ENCODE measurements at regions not wholly inside any gene's neighbourhood (a gene's known extent, or its start where the extent isn't known, plus 50 kb on each side); places are given as distances from the start of the nearest gene placed in this dataset.

DNA sequence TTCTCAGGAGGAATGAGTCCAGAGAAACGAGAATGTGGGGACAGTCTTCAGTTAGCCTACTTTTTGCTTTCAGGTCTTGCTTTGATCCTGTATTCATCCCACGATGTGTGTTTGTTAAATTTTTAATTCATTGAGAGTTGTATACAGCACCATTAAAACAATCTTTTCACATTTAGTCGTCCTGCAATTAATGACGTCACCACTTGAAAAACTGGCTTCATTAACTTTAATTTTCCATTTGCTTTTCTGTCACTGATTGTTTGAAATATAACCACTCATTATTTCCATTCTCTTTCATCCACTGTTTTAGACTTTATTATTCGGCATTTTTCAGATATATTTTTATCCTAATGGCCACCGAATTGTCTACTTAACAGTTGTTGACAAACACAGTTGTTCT is 146.9 kb downstream of the TFEC start:
- no peak for DNase-seq (ENCODE audit: low spot score)

DNA sequence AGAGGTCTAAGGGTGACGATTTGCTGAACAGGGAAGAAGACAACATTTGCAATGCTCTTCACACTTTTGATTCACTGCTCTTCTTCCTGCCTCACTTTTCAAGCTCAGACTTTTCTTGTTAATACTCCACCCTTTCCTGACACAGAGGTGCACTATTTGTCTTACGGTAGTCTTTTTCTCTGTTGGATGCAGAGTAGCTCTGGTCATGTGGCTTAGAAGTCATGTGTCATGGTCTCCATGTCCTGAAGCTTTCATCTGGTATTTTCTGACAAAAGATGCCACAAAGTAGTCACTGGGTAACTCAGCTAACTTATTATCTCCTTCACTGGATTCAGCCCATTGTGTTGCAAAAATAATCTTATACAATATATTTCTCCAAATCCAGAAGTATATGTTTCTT is 149.1 kb downstream of the TFEC start:
- no peak for DNase-seq (ENCODE audit: low spot score)

DNA sequence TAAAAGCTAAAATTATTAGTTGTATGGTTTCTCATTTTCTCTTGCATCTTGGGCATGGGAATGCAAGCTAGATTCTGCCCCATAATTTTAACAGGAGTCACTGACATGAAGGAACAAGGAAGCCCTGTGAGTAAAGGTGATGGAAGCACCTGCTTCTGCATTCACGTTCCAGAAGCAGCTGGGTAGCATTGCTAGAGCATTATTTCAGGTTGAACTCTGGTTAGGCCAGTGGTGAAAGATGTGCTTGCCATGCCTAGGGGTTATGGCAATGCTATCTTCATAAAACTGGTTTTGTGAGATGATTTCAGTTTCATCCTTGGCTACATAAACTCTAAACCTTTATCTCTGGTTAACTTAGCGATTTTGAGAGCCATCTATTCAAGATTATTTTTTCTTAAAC is 151.4 kb downstream of the TFEC start:
- no peak for DNase-seq (ENCODE audit: low spot score)

DNA sequence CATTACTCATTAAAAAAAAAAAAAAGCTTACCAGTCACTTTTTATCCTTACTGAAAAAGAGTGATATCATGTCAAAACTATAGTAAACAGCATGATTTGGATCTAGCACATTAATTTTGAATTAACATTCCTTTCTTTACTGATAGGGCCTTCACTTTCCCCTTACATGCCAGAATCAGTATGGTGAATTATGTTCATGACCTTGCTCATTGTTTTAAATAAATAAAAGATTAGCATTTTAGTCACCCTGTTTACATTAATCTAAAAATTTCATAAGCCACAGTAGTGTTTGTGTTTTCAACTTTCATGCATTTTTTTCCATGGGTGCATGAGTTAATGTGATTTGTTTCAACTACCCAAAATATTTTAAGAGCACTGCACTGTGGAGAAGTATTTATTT is 160.8 kb downstream of the TFEC start:
- no peak for DNase-seq (ENCODE audit: low spot score)

DNA sequence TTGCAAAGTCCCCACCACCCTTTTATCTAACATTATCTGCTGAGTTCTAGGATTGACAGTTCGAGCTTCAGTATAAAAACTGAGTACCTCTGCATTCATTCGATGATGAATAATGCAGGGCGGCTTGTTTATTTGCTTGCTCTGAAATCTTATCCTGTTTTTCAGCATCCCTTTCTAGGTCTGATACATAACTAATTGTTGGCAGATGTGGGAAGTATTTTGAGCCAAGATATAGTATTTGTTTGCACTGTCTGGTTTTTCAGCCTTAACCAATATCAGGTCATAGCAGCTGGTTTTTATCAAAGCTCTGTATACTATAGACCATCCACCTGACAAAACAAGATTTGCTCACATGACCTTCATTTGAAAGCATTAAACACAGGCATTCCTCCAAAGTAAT is 161.4 kb downstream of the TFEC start:
- no peak for DNase-seq (ENCODE audit: low spot score)

DNA sequence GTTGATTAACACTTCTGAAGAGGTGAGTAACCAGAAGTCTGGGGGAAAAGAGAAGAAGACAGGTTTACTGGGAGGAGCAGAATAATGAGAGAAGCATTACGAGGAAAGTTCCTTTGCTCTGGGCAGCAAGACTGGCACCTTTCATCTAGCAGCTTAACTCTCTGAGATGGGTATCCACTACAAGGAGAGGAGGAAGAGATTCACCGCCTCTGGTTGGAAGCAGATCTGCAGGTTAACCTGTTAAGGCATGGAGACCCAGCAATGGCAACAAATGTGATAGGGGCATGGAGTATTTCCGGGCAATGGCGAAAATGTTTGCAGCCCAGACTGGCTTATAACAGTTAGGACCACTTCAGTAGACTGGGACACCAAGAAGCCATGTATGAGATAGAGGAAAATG is 162.2 kb downstream of the TFEC start:
- no peak for DNase-seq (ENCODE audit: low spot score)

DNA sequence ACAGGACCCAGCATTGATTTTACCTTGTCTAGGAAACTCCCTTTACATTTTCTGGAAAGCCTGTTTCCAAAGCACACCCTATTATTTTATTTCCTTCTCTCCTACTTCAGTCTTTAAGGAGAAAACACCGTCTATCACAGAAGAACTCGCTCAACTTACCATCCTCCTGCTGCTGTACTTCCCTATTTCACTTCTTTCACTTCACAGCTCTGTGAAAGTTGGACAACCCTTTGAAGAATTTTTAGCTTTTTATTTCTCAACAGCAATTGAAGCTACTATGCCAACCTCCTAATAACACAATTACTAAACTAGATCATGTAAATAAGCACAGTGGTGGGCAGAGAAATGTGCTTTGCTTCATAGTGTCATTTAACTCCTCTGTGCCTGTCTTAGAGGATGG is 166.5 kb downstream of the TFEC start:
- no peak for DNase-seq (ENCODE audit: low spot score)

DNA sequence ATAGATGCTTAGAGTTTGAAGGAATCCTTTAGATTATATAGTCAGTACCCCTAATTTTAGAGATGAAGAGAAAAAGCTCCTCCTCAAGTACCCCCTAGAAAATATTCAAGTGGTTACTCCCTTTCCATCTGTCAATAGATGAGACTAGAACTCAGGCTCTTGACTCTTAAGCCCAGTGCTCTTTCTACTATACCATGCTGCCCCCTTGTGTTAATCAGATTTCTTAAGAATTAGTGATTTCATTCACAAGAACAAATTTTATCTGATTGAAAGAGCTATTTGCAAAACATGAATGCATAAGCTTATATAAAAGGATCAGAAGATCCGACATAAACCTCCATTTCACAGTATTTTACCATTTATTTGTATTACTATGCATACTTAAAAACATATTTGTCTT is 179.3 kb downstream of the TFEC start:
- DNase-seq (ENCODE audit: low spot score) = no peak

DNA sequence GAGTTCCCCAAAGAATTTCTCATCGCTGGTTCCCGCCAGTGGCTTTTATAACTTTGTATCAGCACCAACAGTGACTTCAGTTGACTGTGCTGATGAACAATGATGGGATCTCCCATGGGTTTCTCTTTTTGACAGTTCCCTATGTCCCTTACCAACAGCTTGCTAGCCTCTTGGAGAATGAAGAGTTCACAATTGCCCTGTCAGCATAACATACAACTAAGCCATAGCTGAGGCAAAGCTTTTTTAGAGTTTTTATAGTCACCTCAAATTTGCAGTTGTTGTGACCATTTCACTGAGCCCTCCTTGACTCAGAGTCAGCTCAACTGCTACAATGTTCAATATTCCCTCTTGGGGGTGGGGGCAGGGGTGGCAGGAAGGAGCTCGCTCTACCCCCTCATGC is 179.8 kb downstream of the TFEC start:
- no peak for DNase-seq (ENCODE audit: low spot score)

DNA sequence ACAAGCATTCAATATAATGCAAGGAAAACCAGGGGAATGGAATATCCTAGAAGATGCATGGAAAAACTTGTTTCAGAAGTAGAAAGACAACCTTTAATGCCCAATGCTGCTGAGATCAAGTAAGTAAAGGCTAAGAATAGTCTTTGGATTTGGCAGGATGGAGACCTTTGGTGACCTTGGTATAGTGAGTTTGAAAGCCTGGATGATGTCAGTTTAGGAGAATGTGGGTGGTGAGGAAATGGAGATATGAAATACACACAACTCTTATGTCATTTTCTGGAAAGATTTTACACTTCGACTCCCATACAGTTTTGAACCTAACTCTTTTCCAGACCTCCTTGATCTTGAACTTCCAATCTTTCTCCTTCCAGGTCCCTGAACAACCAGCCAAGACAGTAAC is 185.7 kb downstream of the TFEC start:
- DNase-seq (ENCODE audit: low spot score) = no peak

DNA sequence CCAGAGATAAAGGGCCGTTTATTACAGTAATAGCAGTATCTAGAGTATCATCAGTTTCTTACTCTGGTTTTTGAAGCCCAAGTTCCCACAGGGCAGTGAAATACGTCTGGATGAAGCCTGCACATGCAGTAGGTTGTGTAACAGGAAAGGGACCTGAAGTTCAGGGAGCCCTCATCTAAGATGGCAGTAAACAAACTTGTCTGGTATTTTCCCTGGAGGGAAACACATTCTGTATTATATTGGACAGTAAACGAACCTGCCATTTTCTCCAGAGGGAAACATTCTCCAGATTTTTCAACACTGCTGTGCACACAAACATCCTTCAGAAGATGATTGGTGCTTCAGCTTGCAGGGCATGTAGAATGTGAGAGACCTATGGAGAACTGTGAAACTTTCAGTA is 189.9 kb downstream of the TFEC start:
- no peak for DNase-seq (ENCODE audit: low spot score)

DNA sequence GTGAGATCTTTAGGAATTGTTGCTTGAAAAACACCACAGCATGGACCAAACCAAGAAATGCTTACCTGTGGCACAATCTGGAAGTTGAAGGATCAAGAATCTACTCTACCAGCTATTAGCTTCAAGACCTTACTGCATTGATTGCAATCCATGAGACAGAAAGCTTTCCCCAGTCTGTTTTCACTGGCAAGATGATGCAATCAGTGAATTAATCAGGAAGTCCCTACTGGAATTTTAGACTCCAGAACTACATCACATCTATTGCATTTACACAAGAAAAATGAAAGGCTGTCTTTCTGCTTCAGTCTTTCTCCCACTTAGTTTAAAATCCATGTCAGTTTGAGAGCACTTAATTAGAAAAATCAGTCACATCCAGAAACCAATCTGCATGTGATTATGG is 191.7 kb downstream of the TFEC start:
- no peak for DNase-seq (ENCODE audit: low spot score)

DNA sequence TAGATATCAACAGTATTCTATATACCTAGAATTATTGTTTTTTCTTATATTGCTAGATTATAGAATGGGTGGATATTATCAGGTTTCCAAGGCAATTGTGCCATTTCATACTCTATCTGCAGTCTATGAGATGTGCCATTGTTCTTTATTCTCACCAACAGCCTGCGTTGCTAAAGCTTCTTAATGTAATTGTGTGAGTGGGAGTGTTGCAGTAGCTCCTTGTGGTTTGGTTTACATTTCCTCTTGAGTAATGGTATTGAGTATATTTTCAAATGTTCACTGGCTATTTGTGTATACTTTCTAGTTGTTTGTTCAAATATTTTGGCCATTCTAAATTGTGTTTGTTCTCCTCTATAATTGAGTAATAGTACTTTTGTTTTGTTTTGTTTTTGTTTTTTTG is 199.2 kb downstream of the TFEC start:
- no peak for DNase-seq (ENCODE audit: low spot score)

DNA sequence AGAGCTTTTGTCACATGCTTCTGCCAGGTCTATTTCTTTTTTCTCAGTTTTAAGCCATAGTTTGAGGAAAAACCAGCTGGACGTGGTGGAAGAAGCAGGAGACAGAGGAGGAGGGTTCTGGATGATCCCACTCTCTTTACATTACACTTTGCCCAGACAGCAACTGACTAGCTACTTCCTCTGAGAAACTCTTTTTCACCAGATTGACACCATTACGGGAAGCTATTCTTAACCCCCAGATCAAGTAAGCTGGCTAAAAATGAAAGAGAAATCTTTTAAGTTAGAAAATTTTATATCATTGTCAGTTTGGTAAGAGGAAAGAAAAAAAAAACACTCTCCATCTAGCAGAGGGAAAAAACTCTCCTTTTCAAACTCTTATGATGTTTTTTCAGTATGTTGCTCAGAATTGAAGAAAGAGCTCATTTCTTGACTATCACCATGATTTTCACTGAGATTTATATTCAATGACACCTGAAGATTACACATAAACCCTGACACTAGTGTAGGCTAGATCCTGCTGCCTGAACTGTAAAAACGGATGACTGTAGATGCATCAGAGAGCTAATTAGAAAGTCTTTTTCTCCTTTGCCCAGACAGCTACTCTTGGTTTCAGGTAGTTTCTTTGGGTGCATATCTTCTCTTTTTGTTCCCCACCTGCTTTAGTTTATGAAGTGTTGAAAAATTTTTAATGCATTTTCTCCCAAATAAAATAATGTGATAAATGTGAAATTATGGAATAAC is 203.1 kb downstream of the TFEC start:
- no peak for DNase-seq (ENCODE audit: low spot score)

DNA sequence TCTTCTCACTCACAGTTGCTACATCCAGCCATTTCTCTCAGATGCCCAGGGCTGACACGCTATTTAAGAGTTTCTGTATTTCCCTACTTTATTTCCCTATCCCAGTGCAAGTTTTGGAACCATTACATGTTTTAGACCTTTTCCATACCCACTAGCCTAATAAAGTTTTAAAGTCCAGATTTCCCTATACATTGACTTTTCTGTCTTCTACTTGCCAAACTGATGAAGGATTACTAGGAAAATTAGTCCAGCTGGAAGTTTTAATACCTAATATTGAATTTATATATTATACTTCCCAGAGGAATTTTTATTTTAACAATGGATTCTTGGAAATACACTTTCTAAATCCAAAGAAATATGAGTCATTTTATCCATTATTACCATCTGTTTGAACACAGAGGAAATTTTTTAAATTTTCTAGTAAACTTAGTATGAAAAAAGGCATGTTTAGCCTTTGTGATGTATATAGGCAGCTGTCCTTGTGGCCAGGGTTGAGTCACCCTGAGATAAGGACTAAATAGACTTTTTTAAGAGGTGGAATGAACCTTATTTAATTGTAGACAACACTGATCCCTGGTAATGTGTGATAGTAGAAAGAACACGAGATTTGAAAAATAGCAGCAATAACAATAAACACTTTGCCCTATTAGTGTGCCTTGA is 205.0 kb downstream of the TFEC start:
- DNase-seq (ENCODE audit: low spot score) = no peak

DNA sequence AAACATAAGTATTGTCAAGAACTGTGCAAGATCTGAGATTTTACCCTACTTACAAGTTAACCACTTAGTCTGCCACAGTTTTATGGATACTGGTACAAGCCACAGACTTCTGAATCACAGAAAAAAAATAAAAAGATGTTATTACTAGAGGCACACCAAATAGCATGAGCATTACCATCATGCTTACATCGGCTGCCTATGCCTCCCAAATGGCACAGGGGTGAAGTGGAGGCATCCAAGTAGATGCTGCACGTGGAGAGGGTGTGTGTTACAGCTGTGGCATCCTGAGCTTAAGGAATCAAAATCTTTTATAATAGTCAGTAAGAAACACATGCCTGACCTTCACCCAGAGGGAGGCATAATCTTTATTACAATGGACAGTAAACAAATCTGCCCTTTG is 207.8 kb downstream of the TFEC start:
- DNase-seq (ENCODE audit: low spot score) = no peak

DNA sequence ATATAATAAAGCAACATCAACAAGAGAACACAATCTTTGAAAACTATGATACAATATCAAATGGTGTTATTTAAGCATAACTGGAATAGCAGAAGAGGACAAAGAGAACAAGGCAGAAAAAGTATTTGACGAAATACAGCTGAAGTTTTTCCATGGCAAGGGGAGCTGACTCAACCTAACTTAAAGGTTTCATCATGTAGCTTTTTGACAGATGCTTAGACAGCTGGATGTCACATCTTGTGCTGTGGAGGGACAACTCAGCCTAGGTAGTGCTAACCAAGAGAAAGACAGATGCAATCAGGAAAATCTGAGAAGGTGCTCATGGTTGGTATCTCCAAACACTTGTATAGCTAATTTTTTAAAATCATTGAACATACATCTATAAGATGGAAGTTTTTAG is 208.2 kb downstream of the TFEC start:
- no peak for DNase-seq (ENCODE audit: low spot score)

DNA sequence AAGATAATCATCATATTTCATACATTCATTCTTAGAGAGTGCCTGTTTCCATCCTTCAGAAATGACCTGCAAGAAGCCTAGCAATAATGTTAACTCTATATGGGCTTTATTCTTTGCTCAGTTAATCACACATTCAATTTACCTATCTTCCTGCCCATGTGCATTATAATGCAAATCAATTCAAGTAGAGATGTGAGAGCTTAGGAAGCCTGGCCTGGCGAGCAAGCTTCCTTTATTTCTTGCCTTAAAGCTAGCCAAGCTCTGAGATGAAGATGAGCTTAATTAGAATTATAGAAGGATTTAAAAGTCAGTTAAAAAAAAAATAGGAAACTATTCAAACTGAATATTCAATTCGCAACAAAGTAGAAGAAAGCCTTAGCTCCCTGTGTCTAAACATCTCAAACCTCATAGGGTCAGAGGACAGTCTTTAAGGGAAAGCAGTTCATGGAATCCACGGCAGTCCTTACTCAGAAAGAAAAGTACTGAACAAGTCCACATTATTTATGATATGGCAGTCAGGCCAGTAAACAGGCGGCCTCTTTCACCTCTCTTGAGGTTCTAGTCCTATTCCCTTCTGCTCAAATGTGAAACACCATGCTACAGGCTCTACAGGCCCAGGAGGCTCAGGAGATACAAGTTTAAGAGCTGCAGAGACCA is 214.1 kb downstream of the TFEC start:
- DNase-seq (ENCODE audit: low spot score) = no peak

DNA sequence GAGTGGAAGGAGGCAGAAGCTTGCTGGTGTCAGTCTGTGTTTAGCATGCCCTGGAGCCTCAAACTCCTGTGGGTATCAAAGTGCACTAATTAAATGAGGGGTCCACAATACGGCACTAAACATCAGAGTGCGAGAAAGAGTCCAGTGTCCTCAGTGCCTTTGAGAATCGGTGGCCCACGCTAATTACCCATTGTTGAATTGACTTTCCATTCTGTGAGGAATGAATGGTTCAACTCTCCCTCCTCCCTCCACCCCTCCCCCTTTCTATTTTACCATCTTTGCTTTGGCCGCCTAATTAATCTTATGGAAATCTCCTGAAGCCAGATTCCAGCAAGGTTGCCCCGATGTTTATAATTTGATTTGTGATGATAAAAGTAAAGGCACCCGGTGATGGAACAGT is 217.8 kb downstream of the TFEC start:
- no peak for DNase-seq (ENCODE audit: low spot score)

DNA sequence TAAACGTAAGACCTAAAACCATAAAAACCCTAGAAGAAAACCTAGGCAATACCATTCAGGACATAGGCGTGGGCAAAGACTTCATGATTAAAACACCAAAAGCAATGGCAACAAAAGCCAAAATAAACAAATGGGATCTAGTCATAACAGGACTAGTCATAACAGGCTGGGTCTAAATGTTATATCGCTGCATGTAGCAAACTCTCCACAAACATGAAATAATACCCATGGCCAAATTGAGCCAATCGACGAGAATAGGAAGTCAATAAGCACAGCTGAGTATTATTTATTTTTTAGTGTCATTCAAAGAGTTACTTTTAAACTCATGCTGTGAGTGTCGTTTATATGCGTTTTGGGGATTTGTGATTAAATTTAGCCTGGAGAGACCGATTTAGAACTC is 225.1 kb downstream of the TFEC start:
- no peak for DNase-seq (ENCODE audit: low spot score)

DNA sequence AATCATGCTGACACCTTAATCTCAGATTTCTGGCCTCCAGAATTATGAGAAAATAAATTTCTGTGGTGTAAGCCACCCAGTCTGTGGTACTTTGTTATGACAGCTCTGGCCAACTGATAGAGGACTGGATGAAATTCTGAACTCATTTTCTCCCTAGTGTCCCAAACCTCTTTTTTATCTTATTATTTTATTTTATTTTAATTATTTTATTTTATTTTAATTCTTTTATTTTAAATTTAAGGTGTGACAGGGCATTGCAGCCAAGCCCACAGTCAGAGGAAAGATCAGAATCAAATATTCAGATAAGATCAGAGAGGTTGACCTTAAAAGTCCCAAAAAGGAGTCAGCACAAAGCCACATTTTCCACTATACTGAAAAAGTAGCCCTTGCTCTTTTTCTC is 228.1 kb downstream of the TFEC start:
- no peak for DNase-seq (ENCODE audit: low spot score)

DNA sequence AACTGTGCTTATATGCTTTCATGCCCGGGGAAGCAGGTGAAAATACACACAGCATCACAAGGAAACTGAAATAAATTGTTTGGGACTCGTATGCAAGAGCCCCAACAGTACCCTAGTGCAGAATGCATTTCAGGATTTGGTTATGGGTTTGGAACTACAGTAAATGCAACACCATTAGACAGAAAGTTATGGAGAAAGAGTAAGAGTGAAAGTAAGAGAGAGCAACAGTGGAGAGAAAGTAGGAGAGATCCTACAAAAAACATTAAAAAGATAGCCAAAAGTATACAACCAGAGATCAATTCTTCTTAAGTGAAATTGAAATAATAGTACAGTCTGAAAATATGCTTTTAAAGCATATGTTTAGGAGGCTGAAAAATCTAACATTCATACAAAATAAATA is 231.1 kb downstream of the TFEC start:
- no peak for DNase-seq (ENCODE audit: low spot score)

DNA sequence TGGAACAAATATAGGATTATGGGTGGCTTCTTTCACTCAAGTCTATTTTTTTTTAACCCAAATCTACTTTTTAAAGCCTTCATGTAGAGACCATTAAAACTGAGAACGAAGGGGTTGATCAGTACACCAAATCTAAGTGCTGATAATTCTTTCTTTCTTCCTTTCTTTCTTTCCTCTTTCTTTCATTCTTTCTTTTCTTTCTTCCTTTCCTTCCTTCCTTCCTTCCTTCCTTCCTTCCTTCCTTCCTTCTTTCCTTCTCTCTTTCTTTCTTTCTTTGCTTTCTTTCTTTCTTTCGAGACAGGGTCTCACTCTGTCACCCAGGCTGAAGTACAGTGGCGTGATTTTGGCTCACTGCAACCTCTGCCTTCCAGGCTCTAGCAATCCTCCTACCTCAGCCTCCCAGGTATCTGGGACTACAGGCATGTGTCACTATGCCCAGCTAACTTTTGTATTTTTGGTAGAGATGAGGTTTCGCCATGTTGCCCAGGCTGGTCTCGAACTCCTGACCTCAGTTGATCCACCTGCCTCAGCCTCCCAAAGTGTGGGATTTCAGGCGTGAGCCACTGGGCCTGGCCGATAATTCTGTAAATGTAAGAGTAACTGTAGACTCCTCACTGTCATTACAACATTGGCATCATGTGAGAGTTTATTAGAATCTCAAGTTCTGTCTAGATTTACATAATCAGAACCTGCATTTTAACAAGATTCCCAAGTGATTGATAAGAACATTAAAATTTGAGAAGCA is 236.4 kb downstream of the TFEC start:
- DNase-seq (ENCODE audit: low spot score) = no peak

Data from germinal center (tissue), 1 donor.